ENCODE measurements at regions not wholly inside any gene's neighbourhood (a gene's known extent, or its start where the extent isn't known, plus 50 kb on each side); places are given as distances from the start of the nearest gene placed in this dataset.
"Not testable (repeated sequence)": the region's sequence is repeated elsewhere in the genome, so short reads cannot be mapped to it uniquely, and the experiment has no call there.

DNA sequence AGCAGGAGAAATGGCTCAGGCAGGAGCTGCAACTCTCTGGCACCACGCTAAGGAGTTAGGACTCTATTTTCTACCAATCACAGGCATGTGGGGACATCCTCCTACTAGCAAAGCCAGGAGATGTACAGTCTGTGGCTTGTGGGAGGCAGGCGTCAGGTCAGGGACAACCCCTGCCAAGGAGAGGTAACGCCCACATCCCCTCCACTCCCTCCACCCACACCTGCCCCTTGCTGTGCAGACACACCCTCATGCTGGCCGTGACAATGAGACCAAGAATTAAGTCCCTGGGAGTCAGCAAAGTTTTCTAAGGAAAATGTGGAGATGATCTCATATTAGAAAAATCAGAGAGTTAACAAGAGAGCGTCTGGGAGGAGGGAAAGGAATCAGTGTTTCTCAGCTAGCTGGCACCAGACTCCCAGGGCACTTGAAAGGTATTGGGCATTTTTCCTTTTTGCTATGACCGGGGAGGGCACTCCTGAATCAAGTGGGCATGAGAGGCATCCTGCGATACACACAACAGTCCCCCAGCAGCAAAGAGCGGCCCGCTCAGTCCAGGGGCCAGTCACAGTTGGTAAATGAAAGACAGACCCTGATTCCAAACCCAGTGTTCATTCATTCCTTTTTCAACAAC lies 87.3 kb upstream of the RPL38 start:
- DNase-seq (ENCODE audit: low read depth) = no peak

DNA sequence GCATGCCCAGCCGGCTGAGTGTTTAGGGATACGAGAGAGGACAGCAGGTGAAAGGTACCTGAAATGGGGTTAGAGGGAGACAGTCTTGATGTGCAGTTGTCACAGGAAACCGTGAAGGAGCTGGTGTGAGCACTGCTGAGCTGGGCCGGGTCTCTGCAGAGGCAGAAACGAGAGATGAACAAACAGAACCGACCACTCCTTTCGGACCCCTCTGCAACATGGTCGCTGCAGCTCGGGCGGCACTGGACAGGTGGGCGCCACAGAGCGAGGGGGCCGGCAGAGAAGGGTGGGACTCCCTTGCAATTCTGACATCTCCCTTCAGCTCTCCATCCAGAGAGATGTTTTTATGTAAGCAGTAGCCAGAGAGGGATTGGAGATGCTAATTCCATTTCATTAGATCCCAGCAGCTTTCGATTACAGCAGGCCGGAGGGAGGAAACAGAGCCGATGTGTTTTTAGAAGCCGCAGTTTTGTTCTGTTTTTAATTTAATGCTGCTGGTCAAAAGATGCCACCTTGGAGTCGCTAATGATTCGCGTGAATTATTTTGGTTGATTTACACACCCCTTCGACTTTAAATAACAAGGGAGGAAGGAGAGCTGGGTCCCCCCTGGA lies 86.3 kb upstream of the RPL38 start:
- no peak for DNase-seq (ENCODE audit: low read depth)

DNA sequence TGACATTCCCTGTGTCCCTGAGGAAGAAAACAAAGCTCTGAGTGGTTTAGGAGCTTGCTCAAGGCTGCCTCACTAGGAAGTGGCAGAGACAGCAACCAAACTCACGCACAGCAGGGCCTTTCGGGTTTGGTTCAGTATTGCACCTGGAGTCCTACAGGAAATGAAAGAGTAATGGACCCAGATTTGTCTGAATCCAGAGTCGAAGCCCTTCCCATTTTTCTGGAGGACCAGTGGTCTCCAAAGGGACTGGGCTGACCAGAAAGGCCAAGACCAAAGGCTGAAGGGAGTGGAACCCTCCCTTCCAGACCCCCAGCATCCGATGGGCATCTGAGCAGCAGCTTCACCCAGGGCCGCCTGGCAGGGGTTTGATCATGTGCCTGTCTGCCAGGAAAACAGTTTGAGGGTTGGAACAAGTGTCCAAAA lies 85.5 kb upstream of the RPL38 start:
- no peak for DNase-seq (ENCODE audit: low read depth)

DNA sequence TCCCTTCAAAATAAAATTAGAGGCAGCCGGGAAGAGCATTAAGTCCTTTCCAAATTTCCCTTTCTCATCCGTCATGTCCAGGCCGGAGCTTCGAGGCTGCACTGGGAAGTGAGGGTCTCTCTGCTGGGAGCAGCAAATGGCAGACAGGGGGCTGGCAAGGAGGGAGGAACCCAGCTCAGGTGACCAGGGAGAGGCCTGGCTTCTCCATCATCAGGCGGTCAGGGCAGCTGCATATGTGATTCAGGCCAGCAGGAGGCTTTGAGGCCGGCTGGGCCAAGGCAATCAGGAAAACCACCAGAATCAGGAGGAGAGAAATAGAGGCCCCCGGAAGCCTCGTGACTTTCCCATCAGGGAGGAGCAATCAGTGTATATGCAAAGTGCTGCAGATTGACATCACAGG lies 85.0 kb upstream of the RPL38 start:
- DNase-seq (ENCODE audit: low read depth) = no peak

DNA sequence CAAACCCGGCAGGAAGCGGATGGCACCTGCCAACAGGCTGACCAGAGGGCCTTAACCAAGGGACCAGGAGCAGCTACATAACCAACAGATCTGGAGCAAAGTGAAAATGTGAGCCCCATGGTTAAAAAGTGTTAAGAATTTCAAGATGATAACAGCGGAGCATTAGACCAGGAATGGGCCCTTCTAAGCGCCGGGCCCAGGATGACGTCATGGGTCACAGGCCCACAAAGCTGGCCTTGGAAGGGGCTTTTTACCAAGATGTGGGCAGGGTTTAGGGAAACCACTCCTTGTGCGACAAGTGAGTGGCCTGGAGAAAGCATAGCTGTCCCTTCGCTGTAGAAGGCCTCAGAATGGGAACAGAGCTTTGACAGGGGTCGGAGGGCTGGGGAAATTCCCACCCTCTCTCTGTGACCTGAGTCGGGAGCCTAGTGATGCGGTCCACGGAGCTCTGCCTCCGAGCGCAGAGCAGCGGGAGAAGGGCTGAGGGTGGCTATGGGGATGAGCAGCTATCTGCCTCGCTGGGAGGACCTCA lies 84.4 kb upstream of the RPL38 start:
- DNase-seq (ENCODE audit: low read depth) = no peak

DNA sequence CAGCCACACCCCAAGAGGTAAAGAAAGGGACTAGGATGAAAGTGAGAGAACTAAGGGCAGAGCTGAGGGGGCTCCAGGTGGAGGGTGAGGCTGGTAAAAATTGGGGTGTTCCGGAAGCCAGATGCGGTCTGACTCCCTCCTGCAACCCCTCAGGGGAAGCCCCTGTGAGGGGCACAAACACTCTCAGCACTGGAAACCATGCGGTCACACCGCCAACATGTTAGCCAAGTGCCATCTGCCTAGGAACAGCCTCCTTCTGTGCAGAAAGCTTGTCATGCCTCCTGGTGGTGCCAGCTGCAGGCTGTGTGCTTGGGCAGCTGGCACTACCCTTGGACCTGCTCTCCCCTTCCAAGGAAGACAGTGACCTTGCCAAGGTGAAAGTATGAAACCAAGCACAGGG lies 83.5 kb upstream of the RPL38 start:
- DNase-seq (ENCODE audit: low read depth) = no peak

DNA sequence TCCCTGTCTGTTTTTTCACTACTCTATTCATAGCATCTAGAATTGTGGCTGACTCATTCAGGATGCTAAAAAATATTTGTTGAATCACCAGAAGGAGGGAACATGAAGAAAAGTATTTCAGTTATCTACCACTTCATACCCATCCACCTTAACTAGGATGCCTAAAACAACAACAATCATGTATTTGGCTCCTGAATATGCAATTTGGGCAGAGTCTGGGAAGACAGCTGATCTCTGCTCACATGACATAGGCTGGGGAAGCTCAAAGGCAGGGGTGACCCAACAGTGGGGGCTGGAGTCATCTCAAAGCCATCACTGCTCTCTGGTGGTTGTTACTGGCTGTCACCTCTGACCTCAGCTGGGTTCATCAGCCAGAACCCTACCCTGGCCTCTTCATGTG lies 80.1 kb upstream of the RPL38 start:
- DNase-seq (ENCODE audit: low read depth) = peak; percentile 47

DNA sequence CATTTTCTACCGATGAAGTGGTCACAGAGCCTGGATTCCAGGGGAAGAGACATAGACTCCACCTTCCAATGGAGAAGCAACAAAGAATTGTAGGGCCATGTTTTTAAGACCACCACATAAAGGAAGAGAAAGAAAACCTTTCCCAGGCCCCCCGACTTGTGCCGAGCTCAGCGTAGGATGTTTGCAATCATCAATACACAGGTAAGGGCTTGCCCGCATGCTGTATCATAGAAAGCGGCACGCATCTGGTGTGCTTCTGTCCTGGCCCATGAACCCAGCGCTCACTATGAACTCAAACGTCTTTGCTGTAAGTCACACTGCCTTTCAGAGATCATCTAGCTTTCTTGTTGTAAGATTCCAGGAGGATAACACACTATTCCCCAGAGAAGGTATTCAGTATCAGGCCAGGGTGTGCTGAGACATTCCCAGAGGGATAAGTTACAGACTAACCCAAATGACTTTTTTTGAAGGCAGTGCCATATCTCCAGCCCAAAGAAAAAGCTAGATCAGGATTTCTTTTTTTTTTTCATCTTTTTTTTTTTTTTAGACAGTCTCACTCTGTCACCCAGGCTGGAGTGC lies 79.5 kb upstream of the RPL38 start:
- no peak for DNase-seq (ENCODE audit: low read depth)

DNA sequence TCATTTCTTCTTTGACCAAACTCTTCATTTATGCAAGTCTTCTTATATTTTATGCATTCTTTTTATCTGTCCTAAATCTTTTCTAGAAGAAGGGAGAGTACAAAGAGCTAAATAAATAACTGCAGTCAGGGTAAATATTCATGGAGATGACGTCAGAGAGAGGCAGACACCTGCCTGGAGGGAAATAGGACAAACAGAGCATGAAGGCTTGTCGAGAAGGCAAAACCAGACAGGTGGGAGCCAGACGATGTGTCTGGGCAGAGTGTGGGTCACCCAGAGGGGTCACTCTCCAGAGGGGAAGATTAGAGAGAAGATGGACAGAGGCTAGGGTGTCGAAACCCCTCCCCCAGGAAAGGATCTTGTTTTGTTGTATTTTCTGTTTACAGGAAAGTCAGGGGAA lies 78.3 kb upstream of the RPL38 start:
- no peak for DNase-seq (ENCODE audit: low read depth)

DNA sequence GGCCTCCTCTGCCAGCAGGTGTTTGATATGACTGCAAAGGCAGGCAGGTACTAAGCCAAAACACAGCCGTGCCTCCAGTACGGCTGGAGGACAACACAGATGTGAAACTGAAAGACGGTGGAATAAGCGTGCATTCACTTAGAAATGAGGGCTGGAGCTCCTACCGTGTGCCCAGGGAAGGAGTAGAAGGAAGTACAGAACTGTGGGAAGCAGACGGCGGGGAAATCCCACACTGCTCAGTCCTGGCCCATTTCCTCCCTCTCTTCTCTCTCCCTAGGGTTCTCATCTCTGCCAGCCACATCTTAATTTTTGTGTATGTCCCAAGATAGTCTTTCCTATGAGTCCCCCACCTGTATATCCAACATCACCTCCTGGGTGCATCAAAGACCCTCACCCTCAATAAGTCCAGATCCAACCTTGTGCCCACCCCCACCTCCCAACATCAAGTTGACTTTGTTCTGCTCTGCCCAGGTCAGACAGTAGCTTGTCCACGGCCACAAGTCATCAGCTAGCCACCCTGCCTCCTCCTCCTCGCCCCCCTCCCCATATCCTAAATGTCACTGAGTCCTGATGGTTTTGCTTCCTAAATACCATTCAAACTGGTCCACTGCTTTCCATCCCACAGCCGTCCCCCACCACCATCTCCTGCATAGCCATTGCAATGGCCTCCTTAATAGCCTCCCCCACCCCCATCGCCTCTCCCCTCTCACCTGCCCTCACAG lies 77.1 kb upstream of the RPL38 start:
- DNase-seq (ENCODE audit: low read depth) = no peak

DNA sequence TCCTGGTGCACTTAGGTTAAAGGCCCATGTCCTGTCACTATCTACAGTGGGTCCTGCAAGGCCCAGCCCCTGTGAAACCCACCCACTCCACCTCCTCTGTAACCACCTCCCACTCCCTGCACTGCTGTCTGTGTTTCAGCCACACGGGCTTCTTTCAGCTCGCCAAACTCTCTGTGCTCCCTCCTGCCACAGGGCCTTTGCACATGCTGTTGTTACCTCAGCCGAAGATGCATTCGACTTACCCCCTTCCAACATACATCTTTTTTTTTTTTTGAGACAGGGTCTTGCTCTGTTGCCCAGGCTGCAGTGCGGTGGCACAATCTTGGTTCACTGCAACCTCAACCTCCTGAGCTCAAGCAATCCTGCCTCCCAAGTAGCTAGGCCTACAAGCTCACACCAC lies 76.5 kb upstream of the RPL38 start:
- no peak for DNase-seq (ENCODE audit: low read depth)

DNA sequence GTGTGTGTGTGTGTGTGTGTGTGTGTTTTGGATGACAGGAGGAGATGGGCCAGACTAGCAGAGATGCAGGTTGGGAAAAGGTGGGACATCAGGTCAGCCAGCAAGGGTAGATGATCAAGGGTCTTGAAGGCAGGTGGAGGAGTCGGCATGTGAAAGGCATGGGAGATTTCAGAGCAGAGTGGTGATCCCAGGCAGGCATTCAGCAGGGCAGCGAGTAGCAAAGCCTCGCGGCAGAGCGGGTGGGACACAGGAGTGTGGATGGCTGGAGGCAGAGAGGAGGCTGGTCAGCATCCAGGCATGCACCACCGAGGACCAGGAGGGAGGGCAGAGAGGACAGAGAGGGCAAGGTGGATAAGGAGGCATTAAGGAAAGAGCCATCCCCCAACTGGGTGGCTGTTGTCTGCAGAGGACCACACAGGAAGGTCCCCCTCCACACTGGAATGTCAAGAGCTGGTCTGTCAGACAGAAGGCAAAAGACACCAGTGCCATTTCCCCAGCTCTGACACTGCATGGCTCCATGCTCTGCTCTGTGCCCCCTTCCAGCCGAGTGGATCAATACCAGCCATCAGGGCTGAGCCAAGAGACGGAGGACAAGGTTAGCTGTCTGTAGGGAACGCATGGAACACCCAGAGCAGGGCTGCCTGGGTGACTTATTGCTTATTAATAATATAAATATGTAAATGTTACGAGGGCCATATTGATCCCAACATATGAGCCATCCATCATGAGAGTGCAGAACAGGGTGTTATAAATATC lies 74.8 kb upstream of the RPL38 start:
- DNase-seq (ENCODE audit: low read depth) = no peak

DNA sequence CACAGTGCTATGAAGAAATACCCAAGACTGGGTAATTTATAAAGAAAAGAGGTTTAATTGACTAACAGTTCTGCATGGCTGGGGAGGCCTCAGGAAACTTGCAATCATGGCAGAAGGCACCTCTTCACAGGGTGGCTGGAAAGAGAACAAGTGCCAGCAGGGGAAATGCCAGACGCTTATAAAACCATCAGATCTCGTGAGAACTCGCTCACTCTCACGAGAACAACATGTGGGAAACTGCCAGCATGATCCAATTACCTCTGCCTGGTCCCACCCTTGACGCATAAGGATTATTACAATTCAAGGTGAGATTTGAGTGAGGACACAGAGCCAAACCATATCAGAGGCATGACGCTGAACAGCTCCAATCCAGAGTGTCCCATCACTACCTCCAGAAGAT lies 73.7 kb upstream of the RPL38 start:
- not testable (repeated sequence) for DNase-seq (ENCODE audit: low read depth)

DNA sequence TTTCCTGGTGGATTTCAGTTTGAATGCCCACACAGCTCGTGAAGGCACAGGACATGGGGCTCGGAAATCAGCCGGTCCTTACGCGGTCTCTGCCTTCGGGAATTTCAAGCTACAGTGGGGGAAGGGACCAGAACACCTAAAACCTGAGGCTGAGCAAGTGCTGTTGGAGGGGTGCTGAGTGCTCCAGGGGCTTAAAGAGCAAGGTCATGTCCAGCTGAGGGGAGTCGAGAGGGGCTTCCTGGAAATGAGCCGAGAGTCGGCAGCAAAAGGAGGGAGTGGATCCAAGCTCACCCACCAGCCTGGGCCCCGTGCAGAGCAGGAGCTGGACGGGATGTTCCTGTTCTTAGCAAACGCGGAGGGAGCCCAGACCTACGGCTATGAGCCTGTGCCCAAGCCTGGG lies 73.2 kb upstream of the RPL38 start:
- no peak for DNase-seq (ENCODE audit: low read depth)

DNA sequence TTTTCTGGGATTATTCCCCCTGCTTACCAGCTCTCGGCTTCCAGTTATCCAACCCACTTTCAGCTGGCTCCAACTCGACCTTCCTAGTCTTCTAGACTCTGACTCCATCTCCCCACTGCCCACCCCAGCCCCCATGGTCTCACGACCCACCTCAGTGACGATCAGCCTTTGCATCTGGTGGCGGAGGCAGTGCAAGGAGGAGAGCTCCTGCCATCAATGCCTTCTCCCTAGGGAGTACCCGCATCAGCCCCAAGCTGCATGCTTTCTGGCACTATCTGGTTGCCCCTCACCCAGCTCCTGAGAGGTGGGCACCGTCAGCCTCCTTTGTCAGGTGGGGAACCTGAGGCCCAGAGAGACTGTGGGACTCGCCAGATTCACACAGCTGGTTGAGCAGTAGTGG lies 72.6 kb upstream of the RPL38 start:
- DNase-seq (ENCODE audit: low read depth) = no peak

DNA sequence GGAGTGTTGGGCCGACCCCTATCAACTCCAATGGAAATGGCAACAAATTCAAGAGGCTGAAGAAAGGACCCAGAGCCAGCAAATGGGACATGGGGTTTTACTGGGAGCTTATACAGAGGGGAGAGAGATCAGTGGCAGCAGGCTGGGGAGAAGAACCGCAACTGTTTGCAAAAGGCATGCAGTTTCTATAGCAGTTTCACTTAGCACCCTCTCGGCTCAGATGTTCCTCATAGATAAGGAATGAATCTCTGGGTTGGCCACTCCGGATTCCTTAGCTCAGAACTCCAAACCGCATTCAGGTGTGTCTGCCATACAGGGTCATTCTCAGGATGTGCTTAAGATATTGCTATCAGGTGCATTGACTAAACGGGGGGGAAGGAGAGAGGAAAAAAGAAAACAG lies 71.1 kb upstream of the RPL38 start:
- DNase-seq (ENCODE audit: low read depth) = no peak

DNA sequence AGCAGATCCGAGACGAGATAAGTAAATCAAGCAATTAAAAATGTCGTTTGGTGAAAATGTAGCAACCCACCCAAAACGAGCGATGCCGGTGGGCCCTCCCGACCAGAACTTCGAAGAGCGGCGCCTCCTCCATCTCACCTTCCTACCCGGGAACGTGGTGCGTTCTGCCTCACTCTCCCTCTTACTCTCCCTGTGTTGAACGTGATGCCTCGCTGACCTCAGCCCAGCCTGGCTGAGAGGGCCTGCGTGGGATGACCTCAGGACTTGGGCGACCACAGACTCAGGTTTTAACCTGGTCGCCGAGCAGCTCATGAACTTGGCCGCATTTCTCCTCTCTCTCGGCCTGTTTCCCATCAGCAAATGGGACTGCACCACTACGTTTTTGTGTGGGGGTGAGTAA lies 69.7 kb upstream of the RPL38 start:
- DNase-seq (ENCODE audit: low read depth) = no peak

DNA sequence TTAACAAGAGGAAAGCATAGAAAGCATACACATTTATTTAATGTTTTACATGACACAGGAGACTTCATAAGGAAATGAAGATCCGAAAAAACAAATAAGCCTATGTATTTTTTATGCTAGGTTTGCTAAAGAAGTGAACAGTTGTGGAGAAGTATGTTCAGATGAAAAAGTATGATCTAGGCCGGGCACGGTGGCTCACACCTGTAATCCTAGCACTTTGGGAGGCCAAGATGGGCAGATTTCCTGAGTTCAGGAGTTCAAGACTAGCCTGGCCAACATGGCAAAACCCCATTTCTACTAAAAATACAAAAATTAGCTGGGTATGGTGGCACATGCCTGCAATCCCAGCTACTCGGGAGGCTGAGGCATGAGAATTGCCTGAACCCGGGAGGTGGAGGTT lies 69.2 kb upstream of the RPL38 start:
- DNase-seq (ENCODE audit: low read depth) = not testable (repeated sequence)

DNA sequence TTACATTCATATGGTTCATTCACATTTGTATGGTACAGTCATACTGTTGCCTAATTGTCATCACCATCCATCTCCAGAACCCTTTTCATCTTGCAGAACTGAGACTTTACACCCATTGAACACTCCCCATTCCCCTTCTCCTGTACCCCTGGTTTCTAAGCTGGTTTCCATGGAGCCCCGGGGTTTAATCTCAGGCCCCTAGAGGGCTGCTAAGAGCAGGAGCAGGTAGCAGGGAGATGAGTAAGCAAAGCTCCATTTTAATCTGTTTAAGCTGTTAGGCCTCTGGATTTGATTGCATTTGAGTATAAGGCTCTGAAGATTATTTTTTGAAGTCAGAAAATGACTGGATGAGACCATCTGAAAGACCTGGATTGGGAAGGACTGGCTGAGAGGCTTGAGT lies 68.5 kb upstream of the RPL38 start:
- no peak for DNase-seq (ENCODE audit: low read depth)

DNA sequence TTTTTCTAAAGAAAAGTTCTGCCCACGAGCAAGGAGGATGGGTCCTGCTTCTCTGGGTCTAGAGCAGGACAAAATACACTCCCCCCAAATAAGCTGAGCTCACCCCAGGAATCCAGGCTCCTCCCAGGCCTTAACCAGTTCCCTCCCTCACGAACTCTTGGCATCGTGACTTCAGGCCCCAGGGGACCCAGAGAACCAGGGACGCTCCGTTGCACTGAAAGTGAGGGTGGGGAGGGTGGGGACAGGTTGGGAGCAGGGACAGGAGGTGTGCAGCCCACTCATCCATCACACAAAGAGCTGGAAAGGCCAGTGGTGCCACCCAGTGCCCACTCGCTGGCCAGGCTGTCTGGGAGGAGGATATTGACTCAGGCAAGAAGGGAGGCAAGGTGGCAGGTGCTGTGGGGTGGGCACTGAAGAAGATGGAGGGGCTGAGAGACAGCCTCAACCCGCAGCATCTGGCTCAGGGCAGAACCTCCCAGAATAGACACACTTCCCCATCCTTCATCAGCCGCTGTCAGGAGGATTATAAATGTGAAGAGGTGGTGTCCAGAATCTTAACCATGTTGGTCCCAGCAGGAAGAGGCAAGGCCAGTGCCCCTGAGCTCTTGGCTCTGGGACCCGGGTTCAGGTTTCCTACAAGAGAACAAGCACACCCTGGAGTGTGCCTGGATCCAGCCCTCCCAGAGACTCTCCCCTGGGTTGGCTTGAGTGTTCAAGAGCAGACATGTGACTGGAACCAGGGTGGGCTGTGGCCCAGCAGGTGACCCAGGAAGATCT lies 67.9 kb upstream of the RPL38 start:
- DNase-seq (ENCODE audit: low read depth) = no peak

DNA sequence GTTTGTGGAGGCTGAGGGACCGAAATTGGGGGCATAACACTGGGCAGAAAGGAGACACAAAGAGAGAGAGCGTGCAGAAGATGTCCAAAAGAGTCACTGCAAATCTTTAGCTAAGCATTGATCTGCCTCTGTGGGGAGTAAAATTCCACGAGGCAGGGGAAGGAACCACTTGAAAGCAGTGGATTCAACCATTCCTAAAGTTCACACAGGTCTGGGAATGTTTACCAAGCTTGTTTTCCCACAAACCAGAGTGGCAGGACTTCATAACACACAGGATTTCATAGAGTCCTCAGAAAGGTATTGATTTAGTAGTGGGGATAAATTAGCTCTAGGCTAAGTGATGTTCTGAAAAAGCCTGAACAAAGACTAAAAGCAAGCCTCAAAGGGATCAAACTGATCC lies 66.1 kb upstream of the RPL38 start:
- no peak for DNase-seq (ENCODE audit: low read depth)

DNA sequence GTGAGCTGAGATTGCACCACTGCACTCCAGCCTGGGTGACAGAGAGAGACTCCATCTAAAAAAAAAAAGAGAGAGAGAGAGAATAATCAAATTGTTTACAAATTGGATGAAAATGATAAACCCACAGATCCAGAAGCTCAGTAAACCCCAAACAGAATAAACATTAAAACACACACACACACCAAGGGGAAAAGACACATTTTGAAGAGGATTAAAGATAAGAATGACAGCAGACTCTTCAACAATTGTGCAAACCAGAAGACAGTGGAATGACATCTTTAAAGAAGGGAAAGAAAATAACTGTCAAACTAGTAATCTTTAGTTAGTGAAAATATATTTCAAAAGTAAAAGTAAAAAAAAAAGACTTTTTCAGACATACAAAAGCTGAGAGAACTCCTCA lies 64.4 kb upstream of the RPL38 start:
- DNase-seq (ENCODE audit: low read depth) = no peak

Data from GM04503 (cell line).